ENCODE measurements at regions not wholly inside any gene's neighbourhood (a gene's known extent, or its start where the extent isn't known, plus 50 kb on each side); places are given as distances from the start of the nearest gene placed in this dataset.

GRCh38 chr4:104418286-104418685 lies 76.4 kb downstream of the CXXC4 start:
- DNase-seq (ENCODE audit: low spot score) = no peak

DNA sequence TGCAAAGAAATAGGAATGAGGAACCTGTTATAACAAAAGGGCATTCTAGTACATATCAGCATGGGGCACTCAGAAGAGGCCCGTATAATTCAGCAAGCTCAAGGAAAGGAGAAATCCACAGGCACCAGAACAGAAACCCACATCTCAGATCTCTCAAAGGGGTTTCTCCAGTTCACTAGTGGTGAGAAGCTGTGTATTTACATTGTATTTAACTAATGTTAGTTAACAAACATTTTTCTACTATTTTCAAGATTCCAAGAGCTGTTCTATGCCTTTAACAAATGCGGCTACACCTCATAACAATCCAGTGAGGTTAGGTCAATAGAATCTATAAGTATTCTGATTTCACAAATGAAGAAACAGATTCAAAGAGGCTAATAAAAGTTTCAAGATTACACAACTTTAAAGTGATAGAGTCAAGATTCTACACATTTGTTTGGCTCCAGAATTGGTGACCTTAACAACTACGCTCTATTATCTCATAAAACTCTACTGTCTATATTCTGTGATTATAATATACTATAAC lies 77.3 kb downstream of the CXXC4 start:
- DNase-seq (ENCODE audit: low spot score) = no peak

DNA sequence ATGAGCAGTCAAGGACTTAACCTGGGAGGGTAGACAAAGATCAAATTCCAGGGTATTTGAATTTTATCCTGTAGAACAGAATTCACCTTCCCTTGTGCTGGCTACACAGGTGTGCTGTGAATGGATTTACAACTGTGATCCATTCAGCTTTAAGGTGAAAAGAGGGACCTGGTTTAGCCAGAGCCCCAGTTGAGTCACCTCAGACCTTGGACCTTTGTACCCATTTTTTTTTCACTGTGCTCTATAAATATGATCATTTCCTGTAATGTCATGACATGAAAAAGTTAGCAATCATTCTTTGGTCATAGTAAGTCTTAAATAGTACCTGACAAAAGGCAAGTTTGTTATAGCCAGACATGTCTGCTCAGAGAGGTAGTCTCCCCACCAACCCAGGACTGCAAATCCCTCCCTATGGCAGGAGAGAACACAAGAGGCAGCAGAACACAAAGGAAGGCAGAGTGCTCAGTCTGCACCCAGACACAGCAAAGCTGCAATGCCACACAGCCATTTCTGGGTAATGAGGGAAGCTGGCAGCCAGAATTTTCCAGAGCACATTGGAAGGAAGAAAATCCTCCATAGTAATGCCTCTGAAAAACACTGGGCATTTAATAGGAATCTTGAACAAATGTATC lies 77.9 kb downstream of the CXXC4 start:
- no peak for DNase-seq (ENCODE audit: low spot score)

DNA sequence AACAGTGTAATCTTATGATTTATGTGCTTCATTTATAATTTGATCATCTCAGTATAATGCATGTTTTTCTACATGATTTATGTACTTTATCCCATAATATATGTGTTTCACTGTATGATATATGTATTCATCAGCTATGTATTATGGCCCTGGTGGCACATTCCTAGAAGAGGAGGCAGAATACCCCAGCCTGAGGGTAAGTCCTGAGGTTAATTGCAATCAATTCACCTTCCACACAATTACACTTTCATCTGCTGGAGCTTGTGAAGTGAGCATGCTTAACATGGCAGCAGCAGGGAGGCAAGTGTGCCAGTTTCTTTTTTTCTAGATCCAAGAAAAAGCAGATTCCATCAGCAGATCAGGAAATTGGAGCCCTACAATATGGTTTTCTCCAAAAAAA lies 81.2 kb downstream of the CXXC4 start:
- no peak for DNase-seq (ENCODE audit: low spot score)

DNA sequence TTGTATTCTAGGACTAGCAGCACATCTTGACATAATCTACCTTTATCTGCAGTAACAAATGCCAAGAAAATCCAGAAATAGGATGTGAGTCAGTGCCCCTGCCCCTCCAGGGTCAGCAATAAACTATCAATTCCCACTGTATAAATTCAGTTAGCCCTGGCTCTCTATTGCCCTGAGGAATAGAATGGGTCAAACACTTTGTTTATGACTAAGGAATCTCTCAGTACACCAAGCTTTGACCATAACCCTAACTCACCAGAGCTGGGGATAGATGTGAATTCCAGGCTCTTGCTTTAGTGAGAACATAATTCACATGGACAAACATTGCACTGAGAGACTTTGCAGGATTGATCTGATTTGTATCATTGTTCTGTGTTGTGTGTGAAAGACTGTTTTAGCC lies 82.3 kb downstream of the CXXC4 start:
- no peak for DNase-seq (ENCODE audit: low spot score)

DNA sequence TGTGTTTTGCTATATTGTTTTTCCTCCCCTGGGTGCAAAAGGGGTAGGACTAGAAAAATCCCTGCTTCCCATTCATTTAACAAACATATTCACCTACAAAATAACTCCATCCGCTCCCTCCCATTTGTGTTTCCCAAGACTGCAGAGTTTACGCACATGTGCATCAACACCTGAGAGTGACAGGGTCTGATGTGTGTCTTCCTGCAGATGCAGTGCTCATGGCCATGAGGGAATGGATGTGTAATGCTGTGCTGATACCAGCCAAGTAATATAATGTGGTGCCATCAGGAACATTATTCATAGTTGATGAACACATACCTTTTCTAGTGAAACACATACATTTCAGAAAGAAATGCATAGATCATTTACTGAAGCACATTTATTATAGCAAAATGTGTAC lies 83.2 kb downstream of the CXXC4 start:
- DNase-seq (ENCODE audit: low spot score) = no peak

DNA sequence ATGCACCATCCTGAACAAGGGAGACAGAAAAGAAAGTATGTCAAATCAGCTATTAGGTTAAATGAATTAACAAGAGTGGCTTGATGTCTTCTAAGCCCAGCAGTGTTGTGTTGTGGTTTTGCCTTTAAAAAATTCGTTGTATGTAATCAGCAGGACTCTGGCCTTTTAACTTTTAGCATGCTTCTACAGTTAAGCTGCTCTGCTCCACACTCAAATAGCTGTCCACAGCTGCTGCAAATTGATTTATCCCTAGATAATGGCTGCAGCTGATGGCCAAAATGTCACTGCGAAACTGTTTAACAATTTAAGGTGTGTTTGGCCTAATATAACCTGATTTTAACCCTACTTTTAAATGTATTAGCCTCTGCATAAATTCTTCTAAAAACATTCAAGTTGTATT lies 85.8 kb downstream of the CXXC4 start:
- no peak for DNase-seq (ENCODE audit: low spot score)

DNA sequence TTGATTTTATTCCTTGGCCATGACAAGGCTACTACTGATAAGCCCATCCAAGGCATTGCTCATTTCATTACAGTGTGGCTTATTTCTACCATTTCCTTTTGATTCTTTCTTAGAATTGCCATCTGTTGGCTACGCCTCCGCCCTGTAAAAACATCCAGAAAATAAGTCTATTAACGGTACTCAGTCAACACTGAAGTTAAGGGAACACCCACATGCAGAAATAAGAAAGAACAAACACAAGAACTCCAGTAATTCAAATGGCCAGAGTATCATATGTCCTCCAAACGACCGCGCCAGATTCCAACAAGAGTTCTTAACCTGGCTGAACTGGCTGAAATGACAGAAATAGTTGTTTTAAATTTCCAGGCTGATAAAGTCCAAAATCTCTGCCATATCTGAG lies 90.3 kb downstream of the CXXC4 start:
- no peak for DNase-seq (ENCODE audit: low spot score)

- no peak for DNase-seq (ENCODE audit: low spot score)
Observed at GRCh38 chr4:104395168-104395614, 99.5 kb downstream of the CXXC4 start.

DNA sequence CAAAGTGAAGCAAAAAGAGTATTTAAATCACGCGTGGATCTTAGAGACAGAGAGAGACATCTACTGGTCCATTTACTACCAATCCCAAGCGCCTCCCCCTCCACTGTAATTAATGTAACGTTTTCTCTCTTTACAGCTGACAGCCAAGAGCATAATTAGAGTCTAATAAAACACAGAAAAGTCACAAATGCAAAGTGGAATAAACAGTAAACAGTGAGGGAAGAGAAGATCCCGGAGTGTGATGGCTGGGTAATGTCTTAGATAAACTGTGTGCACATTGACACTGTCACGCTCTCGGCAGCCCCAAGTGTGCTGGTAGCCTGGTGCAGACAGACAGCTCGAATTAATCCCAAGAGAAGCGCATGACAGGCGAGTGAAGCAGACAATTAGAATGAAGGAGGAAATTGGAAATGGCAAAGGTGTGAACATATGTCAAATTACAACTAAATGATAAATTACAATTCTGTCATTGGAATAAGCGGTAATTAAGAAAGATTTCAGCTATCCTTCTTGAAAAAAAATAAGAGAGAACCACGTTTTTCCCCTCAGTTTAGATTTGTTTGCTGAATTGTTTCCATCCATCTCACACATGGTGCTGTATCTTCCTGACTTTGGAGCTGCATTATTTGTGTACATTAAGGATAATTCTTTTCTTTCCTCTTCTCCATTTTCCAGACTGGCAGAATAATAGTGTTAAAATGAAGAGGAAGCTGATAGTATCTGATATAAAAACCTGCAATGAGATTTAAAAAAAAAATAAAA lies 100.1 kb downstream of the CXXC4 start:
- DNase-seq (ENCODE audit: low spot score) = no peak

DNA sequence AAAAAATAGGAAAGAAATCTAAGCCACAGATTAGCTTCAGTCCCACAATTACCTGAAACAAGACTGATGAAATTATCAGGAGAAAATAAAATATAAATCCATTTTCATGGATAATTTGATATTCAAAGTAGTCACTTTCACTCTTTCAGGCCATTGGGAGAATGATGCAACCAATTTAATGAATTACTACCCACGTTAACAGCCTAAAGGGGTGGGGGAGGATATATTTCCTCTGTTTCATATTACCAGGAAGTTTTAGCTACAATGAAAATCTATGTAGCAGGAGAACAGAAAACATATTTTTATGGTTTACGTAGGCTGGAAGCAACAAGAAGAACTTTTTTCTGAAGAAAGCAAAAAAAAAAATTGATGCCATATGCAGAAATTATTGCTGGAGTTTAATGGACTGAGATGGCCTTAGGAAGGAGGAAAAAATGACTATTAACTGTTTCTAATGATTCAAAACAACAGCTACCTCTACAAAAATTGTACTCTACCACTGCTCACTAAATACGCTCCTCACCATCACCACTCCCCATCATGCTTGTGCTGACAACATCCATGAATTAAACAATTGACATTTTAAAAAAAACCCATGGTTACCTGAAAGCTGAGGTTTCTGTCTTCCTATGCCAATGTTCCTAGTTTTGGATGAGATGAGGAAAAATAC lies 100.9 kb downstream of the CXXC4 start:
- no peak for DNase-seq (ENCODE audit: low spot score)

- DNase-seq (ENCODE audit: low spot score) = no peak
Observed at GRCh38 chr4:104385713-104386112, 109.0 kb downstream of the CXXC4 start.

DNA sequence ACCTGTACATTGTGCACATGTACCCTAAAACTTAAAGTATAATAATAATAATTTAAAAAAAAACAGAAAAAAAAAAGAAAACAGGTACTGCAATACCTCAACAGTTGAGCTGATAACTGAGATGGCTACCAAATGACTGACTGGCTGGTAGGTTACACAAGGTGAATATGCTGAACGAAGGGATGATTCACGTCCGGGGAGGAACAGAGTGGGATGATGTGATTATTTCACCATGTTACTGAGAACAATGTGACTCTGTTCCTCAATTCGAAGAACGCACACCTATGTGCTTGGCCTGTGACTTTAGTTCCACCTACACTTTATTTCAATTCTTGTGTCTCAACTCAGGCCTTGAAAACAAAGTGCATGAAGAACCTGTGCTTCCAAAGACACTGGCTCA lies 111.7 kb downstream of the CXXC4 start:
- no peak for DNase-seq (ENCODE audit: low spot score)

- no peak for DNase-seq (ENCODE audit: low spot score)
Observed at GRCh38 chr4:104381729-104382128, 113.0 kb downstream of the CXXC4 start.

DNA sequence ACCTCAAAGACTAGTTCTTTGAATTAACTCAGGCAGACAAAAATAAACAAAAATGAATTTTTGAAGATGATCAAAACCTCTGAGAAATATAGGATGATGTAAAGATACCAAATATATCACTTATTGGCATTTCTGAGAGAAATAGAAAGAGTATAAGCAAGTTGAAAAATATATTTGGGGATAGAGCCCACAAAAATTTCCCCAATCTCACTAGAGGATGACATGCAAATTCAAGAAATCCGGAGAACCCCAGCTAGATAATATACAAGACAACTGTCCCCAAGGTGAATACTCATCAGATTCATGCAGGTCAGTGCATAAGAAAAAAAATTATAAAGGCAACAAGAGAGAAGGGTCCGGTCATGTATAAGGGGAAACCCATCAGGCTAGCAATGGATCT lies 129.1 kb downstream of the CXXC4 start:
- no peak for DNase-seq (ENCODE audit: low spot score)

- no peak for DNase-seq (ENCODE audit: low spot score)
Observed at GRCh38 chr4:104353481-104353880, 141.2 kb downstream of the CXXC4 start.

- peak; percentile 11 for DNase-seq (ENCODE audit: low spot score)
Observed at GRCh38 chr4:104352211-104352610, 142.5 kb downstream of the CXXC4 start.

DNA sequence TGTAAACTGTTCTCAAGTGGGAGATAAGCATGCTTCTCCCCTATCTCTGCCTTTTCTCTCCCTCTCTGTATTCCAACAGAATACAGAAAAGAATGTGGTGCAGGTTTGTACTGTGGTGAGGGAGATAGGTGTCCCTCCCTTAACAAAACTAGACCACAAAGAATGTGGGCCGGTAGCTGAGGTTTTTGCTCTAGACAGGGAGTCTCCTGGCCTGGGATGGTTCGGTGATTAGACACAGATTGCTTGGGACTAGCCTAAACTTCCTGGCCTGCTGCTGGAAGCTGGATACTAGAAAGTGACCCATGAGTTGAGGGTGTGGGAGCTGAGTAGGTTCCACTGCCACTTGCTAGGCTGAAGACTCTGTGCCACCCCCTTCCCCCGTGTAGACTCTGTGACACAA lies 143.0 kb downstream of the CXXC4 start:
- DNase-seq (ENCODE audit: low spot score) = no peak

GRCh38 chr4:104345598-104346242 lies 149.0 kb downstream of the CXXC4 start:
- no peak for DNase-seq (ENCODE audit: low spot score)

DNA sequence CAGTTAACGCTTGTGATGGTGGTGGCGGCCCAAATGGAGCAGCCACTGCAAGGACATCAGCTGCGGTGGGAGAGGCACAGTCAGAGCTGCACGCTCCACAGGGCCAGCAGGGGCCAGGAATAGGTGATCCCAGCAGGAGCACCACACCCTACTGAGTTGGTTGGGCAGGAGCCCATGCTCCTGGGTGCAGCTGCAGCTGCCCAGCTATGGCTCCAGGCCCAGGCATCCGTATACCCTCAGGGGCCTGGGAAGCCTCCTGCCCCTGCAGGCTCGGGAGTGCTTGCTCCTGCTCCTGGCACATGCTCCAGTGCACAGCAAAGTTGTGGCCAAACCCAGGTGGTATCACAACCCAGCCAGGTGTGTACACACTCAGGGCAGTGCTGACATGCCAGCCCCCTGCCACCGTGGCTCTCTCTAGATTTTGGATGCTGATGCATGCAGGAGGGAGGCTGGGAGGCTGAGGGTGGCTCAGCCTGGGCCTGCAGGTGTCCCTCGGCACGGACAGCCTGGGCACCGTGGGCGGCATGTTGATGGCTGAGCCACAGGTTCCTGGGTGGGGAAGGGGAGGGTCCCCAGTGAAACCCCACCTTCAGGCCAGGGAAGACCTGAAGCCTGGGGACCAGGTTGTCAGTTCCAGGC lies 150.2 kb downstream of the CXXC4 start:
- DNase-seq (ENCODE audit: low spot score) = no peak

- DNase-seq (ENCODE audit: low spot score) = no peak
Observed at GRCh38 chr4:104334410-104334809, 160.3 kb downstream of the CXXC4 start.
